GM21526 (cell line): ENCODE measurements at regions not wholly inside any gene's neighbourhood (a gene's known extent, or its start where the extent isn't known, plus 50 kb on each side); places are given as distances from the start of the nearest gene placed in this dataset.
"Not testable (repeated sequence)": the region's sequence is repeated elsewhere in the genome, so short reads cannot be mapped to it uniquely, and the experiment has no call there.

ENCODE experiments used
- ATAC-seq: cut with Tn5 transposase; IDR thresholded peaks from one replicate; pipeline ENCODE4 v1.9.1; 2021; ENCODE audit warnings: moderate library complexity; ENCODE audit not compliant: unreplicated experiment, low FRiP score

DNA sequence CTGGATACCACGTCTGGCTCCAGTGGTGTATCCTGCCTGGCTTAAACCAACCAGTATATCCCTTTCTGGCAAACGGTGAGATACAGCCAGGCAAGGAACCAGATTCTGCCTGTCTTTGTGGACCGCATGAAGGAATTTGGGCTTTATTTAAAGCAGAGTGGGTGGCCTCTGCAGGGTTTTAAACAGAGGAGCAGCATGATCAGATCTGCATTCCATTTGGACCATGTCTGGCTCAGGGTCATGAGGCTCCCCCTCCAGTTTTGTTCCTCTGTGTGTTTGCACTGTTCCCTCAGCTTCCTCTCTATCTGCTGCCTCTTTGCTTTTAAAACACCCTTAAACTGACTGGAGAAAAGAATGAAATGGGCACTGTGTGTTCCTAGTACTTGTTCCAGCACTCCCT lies 195.0 kb downstream of the GIPC2 start:
- ATAC-seq = no peak

DNA sequence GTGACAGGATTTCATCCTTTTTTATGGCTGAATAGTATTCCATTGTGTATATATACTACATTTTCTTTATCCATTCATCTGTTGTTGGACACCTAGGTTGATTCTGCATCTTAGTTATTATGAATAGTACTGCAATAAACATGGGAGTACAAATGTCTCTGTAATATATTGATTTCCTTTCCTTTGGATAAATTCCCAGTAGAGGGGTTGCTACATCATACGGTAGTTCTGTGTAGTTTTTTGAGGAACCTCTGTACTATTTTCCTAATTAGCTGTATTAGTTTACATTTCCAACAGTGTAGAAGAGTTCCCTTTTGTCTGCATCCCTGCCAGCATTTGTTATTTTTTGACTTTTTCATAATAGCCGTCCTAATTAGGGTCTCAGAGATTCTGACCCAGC lies 201.3 kb downstream of the GIPC2 start:
- ATAC-seq = no peak

DNA sequence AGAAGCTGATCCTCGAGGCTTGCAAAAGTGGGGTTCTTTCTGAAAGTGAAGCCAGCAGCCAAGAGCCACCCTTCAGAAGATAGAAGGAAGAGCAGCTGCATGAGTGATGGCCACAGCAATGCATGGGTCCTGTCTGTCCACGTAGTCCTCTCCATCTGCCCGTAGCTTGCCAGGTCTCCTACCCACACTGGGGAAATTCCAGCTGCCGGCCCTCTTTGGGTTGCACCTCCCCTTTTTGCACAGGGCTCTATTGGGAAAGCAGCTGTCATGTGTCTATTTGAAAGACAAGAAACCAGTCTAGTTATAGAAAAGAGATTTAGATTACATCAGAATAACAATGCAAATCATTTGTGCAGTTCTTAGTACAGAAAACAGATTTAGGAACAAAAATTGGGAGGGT lies 204.4 kb downstream of the GIPC2 start:
- no peak for ATAC-seq

DNA sequence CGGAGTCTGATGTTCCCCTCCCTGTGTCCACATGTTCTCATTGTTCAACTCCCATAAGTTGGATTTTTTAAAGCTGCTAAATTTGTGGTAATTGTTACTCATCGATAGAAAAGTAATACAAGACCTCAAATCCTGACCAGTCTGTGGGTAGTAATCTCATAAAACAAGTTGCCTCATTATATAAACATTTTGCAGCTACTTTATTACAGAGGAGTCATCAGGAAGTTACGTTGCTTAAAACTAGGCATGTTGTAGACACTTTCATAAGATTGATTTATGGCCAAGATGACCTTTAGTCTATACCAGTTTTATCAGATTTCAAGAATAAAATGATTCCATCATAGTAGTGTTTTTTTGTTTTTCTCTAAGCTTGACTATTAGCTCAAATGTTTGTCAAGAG lies 208.8 kb downstream of the GIPC2 start:
- no peak for ATAC-seq

DNA sequence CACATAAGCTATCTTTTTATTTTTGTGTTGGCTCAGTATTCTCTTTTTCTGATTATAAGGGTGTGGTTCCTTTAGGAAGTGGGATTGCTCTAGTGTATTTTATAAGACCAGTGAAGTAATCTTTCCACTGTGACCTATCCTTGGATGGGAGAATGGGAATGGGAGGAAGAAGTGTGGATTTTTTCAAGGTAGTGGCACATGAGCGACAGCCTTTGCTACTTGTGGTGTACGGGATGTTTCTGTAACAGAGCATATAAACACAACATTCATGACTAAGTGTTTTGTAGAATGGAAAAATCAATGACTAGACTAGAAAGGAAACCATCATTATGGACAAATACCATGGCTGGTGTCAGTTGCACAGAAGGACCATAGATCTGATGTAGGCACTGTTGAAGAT lies 209.6 kb downstream of the GIPC2 start:
- ATAC-seq = no peak

DNA sequence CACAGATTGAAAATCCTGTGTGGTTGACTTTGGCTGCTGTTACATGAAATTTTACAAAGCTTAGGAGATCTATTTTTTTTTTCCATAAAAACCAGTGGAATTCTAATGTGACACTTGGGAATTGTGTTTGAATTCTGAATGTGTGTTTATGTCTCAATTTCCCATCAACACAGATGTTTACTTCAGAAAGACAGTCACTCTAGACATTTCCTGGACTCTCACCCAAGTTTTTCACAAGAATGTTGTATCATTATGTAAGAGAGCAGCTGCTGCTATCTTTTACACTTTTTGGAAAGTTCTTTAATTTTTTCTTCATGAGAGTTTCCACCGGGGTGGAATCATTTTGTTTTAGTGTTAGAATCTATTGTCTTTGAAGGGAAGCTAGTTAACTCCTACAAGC lies 210.1 kb downstream of the GIPC2 start:
- ATAC-seq = no peak

DNA sequence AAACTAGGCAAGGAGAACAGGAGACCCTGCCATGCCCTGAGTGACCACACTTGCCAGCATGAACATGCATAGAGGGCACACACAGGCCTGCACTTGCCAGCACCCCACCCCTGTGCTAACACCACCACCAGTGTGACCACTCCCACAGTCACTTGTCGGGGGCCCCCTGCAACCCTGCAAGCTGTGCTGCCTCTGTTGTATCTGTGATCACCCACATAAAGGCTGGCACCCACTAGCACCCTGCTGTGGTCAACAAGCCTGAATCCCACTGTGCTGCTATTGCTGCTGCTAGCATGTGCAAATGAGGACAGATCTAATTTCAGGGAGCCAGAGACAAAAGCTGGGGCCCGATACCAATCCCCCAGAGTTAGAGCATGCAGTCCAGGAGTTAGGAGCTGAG lies 217.7 kb downstream of the GIPC2 start:
- ATAC-seq = no peak

DNA sequence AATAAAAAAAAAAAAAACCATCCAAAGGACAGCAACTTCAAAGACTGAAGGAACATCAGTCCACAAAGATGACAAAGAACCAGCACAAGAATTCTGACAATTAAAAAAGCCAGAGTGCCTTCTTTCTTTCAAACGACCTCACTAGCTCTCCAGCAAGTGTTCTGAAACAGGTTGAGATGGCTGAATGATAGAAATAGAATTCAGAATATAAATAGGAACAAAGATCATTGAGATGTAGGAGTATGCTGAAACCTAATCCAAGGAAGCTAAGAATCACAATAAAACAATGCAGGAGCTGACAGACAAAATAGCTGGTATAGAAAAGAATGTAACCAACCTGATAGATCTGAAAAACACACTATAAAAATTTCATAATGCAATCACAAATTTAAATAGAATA lies 218.2 kb downstream of the GIPC2 start:
- ATAC-seq = no peak

DNA sequence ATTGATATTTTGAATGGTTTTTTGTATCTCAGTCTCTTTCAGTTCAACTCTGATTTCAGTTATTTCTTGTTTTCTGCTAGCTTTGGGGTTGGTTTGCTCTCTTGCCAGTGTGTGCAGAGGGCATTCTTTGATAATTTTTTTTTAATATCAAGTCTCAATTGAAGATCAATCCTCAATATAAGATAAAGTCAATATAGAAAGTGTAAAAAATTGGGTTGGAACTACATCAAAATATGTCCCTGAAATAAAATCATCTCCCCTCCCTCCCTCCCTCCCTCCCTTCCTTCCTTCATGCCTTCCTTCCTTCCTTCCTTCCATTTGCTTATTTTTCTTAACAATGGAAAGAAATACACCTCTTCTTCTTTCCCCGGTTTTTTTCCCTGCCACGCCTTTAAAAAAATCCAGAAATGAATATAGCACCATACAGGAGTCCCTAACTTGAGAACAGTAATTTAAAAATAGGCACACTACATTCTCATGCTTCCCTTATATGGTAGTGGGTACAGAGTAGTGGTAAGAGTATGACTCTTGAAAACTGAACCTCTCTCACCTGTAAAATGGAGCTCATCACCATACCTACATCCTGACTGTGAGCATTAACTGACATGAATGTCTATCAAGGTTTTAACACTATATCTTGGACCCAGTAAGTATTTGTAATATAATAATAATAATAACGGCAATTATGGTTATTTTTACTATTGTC lies 221.9 kb downstream of the GIPC2 start:
- ATAC-seq = peak; percentile 78

DNA sequence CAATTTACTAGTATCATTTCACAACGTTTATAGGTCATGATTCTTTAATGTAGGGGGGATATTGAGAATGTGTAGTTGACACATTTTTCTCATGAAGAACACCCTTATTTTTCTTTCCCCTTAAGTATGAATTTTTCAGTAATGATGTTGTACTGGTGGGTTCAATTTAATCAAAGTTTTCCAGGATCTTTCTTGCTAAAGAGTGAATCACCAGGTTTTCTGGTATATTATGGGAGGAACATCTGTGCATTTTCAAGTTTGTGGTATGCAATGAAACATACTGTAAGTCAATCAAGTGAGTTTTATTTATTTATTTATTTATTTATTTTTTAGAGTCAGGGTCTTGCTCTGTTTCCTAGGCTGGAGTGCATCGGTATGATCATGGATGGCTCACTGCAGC lies 221.2 kb upstream of the PTGFR start:
- no peak for ATAC-seq

DNA sequence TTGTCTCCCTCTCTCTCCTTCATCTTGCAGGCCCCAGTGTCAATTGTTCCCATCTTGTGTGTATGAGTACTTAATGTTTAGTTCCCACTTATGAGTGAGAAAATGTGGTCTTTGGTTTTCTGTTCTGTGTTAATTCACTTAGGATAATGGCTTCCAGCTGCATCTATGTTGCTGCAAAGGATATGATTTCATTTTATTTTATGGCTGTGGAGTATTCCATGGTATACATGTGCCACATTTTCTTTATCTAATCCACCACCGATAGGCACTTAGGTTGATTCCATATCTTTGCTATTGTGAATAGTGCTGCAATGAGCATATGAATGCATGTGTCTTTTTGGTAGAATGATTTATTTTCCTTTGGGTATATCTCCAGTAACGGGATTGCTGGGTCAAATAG lies 219.4 kb upstream of the PTGFR start:
- not testable (repeated sequence) for ATAC-seq

DNA sequence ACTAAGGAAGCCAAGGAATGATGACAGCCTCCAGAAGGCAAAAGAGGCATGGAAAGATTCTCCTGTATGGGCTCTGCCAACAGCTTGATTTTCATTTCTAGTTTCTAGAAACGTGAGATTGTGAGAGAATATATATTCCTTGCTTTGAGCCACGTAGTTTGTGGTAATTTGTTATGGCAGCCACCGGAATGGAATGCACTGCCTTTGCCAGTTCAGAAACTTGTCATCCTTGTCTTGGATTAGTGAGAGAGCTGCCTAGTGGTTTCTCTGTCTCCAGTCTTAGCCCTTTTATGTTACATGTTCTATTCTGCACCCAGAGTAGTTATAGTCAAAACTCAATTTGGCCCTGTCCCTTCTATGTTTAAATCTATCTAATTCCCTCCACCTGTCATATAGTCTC lies 216.0 kb upstream of the PTGFR start:
- no peak for ATAC-seq

DNA sequence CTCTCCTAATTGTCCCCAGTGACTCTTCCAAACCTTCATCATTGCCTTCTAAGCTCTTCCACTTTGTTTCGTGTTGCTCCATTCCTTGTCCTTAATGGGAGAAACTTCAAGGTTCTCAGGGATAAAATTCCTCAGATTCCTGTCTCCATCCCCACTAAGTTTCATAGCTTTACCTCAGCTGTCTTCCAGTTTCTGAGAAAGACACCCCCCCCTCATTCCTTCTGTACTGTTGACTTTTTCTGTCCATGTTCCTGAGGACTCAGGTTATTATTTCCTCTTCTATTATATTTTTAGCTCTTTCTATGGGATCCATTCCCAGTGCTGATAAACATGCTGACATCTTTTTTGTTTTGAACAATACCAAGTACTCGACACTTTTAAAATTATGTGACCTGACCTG lies 215.3 kb upstream of the PTGFR start:
- ATAC-seq = no peak

DNA sequence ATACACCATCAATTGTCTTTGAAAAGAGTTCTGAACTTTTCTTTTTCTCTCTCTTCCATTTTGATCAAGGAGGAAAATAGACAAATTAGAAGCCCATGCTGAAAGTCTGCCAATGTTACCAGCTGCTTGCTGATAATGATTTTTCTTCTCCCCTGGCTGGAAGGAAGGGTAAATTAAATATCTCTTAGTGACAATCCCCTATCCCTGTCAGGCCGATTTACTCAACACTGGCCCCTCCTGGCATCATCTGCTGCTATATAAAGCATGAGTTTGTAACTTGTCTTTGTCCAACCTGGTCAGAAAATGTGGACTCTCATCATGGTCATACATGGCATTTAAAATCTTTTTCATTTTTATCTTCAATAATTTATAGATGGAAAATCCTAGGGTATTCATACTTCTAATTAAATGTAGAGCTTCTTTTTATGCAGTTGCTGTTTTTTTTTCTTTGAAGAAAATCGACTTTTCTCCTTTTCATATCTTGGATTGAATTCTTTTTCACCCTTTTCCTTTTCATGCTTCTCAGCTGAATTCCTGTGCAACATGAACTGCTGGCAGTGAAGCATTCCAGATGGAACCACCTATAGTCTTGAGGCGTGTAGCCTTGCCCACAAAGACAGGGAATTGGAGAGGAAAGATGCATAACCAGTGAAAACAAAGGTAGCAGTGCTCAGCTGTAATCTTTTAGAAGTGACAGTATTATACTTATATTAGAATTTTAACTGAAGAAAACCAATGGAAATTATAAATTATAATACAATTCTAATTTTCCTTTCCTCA lies 214.7 kb upstream of the PTGFR start:
- no peak for ATAC-seq

DNA sequence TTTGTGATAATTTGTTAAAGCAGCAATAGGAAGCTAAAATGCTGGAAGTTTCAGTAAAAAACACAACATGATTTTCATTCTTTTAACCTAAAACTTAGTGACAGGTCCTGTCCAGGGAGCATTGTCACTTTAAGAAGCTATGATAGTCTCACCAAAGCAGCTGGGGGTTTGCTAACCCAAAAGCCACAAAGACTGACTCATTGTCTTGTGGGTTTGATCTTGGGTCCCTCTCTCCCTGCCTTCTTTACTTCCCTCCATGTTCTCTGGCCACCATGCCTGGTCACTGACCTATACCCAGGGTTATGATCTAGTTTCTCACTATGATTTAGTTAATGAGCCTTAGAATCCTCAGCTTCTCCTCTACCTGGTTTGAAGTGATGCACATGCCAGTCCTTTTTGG lies 213.5 kb upstream of the PTGFR start:
- peak; percentile 53 for ATAC-seq

DNA sequence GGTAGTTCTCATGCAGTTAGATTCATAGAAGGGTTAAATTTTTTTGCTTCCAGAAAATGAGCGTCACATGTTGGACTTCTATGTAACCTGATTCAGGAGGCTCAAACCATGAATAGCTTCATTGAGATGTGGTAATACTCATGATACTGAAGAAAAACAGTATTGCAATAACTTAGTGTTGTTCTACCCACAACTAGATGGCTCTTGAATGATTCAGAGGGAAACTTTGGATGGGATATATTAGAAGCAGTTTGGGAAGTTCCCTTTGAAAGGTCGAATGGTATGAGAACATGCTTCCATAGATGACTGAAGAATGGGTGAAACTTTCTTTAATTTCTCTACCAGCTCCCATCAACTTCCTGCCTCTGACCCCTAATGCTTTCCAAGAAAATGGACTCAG lies 211.7 kb upstream of the PTGFR start:
- no peak for ATAC-seq

DNA sequence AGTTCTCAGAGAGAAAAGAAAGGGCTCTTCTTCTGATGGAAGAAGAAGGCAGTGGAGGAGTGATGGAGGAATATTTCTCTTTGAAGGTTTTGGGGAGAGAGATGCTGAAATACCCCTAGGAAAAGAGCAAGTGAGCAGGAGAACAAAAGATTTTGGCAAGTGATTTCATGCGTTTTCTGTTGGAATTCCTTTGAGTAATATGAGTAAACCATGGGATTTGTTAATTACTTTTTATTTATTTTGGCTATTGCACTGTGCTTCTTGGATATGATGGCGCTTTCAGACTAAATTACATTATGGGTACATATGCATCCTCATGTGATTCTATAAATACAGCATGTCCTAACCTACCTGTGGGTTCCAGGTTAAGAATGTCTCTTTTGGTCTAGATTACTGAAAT lies 210.1 kb upstream of the PTGFR start:
- ATAC-seq = no peak

DNA sequence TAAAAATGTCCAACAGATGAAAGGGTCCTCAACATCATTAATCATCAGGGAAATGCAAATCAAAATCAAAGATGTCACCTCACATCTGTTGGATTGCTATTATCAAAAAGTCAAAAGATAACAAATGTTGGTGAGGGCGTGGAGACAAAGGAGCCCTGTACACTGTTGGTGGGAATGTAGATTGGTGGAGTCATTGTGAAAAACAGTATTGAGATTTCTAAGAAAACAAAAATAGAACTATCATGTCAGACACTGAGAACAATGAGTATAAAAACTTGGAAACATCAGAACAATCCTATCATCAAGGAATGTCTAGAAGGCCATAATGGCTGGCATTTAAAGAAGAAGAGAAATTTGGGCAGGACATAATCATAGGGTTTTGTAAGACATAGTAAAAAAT lies 209.2 kb upstream of the PTGFR start:
- no peak for ATAC-seq

DNA sequence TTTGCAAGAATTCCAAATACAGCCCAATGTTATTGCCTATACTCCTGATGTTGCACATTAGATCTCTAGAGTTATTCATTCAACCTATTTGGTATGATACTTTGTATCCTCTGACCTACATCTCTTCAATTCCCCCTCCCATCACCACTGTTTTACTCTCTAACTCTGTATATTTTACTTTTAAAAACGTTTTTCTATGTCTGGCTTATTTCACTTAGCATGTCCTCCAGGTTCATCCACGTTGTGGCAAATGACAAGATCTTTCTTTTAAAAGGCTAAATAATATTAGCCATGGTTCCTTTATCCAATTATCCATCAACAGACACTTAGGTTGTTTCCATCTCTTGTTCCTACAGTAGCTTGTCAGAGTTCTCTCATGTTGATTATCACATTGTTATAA lies 207.1 kb upstream of the PTGFR start:
- ATAC-seq = no peak

DNA sequence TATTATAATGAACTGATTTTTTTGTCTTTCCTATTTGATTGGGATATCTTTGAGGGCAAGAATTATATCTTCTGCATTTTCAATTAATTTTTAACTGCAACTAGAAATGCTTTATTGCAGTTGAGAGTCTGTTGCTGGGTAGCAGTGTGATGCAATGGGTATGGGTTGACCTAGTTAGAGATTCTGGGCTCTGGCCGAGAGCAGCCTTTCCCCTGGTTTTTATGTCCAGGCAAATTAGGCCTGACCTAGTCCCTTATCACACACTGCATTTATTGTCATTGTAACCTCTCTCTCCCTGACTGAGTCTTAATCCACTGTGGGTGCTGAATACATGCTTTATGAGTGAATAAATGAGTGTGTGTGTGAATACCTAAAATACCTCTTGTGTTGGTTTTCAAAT lies 206.4 kb upstream of the PTGFR start:
- ATAC-seq = no peak

DNA sequence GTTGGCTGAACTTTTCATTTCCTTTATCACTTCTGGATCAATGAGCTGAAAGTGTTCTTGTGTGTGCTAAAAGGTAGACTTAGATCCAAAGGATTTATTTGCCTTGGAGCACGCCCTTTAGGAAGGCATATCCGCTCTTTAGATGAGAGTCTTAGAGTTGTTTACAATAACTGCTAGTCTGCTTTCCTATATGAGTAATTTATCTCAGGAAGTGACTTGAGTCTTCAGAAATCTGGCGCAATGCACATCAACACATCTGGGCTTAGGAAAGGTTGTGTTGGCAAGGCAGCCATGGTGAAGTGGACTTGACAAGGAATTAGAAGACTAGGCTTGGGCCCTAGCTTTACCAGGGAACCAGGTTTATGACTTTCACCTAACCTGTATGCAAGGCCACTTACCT lies 204.1 kb upstream of the PTGFR start:
- ATAC-seq = no peak

DNA sequence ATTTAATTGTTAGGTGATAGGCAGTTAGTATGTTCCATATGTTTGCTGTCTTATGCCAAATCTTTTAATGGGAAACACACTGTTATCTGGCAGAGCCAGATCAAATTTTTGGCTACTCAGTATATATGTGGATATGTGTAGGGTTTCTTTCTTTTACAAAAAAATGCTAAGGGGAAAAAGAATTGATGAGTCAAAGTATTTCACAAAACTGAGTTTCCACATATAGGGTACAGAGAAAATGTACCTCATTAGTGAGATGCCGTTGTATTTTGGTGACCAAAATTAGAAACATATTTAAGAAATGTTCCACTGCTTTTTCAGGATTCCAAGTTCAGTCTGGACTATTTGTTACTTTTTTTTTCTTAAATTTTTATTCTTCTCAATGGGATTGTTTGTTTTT lies 201.2 kb upstream of the PTGFR start:
- ATAC-seq = no peak
